ENCODE measurements at regions not wholly inside any gene's neighbourhood (a gene's known extent, or its start where the extent isn't known, plus 50 kb on each side); places are given as distances from the start of the nearest gene placed in this dataset. TPM values are rescaled to one million over a fixed set of nuclear protein-coding genes. Genes with fewer than 3 reads are reported as not detected.

Small RNA genes lying in the stretch of these regions (microRNA-seq; reads per million reads assigned to microRNA genes)
- gene MIR6724-3 (ENCODE audit: unreplicated experiment) (not detected), gene MIR6724-4 (ENCODE audit: unreplicated experiment) (not detected)

All from glutamatergic neuron (in vitro differentiated cells).